ENCODE measurements at regions not wholly inside any gene's neighbourhood (a gene's known extent, or its start where the extent isn't known, plus 50 kb on each side); places are given as distances from the start of the nearest gene placed in this dataset.

GRCh38 chr14:101242442-101243385 is 318.6 kb upstream of the DIO3 start:
- Histone ChIP-seq H3K36me3 (replicated peaks in 1 of 2; ENCODE audit: control insufficient read depth in 1 of 2, insufficient read depth in 2 of 2, low read length in 2 of 2) (no peaks in the 10 kb centered on the region), H3K4me1 (ENCODE audit: insufficient read depth, low read length) (peaks cover 28% of the 10 kb centered on the region), H3K9ac (ENCODE audit: insufficient read depth, low read depth, low read length) (no peak overlapping the region), H3K4me2 (ENCODE audit: low read depth, low read length) (no peak overlapping the region), H3K79me2 (ENCODE audit: insufficient read depth, low read length) (no peaks in the 10 kb centered on the region), H3K27ac (ENCODE audit: extremely low read length, insufficient read depth, low read length) (no peak overlapping the region), H3K4me3 (replicated peaks in 1 of 3; ENCODE audit: insufficient read depth in 1 of 3, low read depth in 2 of 3, low read length in 3 of 3) (no peak overlapping the region), H3K9me3 (ENCODE audit: low read length) (no peaks in the 10 kb centered on the region), H3K27me3 (ENCODE audit: control insufficient read depth in 1 of 2, insufficient read depth in 2 of 2, low read length in 2 of 2) (peaks cover 5 to 15% of the 10 kb centered on the region in 2 experiments; a peak in 3 of 5 replicates), H2AFZ (ENCODE audit: low read length) (no peak overlapping the region), H4K20me1 (ENCODE audit: insufficient read depth, low read length) (no peaks in the 10 kb centered on the region)
- TF ChIP-seq ZNF619 (CRISPR knock-in tag; IDR thresholded peaks at IDR 0.05): no peak
- TF ChIP-seq HES4 (CRISPR knock-in tag; IDR thresholded peaks at IDR 0.05; ENCODE audit: borderline replicate concordance): no peak
- no peak for TF ChIP-seq ZNF564 (CRISPR knock-in tag; IDR thresholded peaks at IDR 0.05)
- TF ChIP-seq ZNF251 (CRISPR knock-in tag; IDR thresholded peaks at IDR 0.05): no peak
- TF ChIP-seq ZNF101 (CRISPR knock-in tag; IDR thresholded peaks at IDR 0.05; ENCODE audit: borderline replicate concordance, low read depth): no peak
- no peak for TF ChIP-seq POLR2AphosphoS5 (IDR thresholded peaks at IDR 0.05; ENCODE audit: low read depth, low read length)
- TF ChIP-seq FOSL2 (CRISPR knock-in tag; IDR thresholded peaks at IDR 0.05): no peak
- TF ChIP-seq ZC3H4 (CRISPR knock-in tag; IDR thresholded peaks at IDR 0.05; ENCODE audit: borderline replicate concordance): no peak
- TF ChIP-seq ARNT2 (CRISPR knock-in tag; IDR thresholded peaks at IDR 0.05; ENCODE audit: low read depth): no peak
- DNase-seq (ENCODE audit: low spot score) (no peak), FAIRE-seq (no peak), ATAC-seq (no peak)
- ChIA-PET POLR2A (no interaction called here), CTCF (ENCODE audit: low intra/inter-chr PET ratio, low total read pairs) (no interaction called here)
- WGBS (ENCODE audit: low lambda C conversion rate): 54% methylated on average over 14 of the region's 22 CpGs
- BruUV-seq (replicated peaks): no TSS peak
- intact Hi-C loops (cut with micrococcal nuclease; ENCODE audit: unreplicated experiment) (no loop called here), in situ Hi-C loops (cut with HindIII; ENCODE audit: extremely low pct_ligation_motif_present, low pct_unique_long_range_greater_than_20kb) (no loop called here)
